GM23338 (cell line): ENCODE measurements at regions not wholly inside any gene's neighbourhood (a gene's known extent, or its start where the extent isn't known, plus 50 kb on each side); places are given as distances from the start of the nearest gene placed in this dataset.

Experiments
- ATAC-seq: fragments of 200-7000 bp; cut with Tn5 transposase; 3 replicates; pipeline ENCODE4 v1.9.1; 2020
- DNase-seq: peaks from one replicate; pipeline ENCODE4 v3.0.0-alpha.2; 2015; ENCODE audit warnings: low spot score
- H2AFZ ChIP-seq: fragments of 200-600 bp; sonication (generic); 2 replicates; pipeline ENCODE4 v1.8.0; 2016; ENCODE audit warnings: antibody characterized with exemption, mild to moderate bottlenecking, moderate library complexity
- H3F3A ChIP-seq: fragments of 200-600 bp; sonication (generic); replicated peaks from 2 replicates; pipeline ENCODE4 v1.8.0; 2017; ENCODE audit warnings: antibody characterized with exemption, mixed run types, low read depth
- H3K27ac ChIP-seq: fragments of 200-600 bp; sonication (generic); 2 replicates; pipeline ENCODE4 v1.6.1; 2016; ENCODE audit warnings: low read depth
- H3K27me3 ChIP-seq: fragments of 200-600 bp; sonication (generic); 2 replicates; pipeline ENCODE4 v1.8.0; 2016; ENCODE audit warnings: mild to moderate bottlenecking, mixed run types, moderate library complexity; ENCODE audit not compliant: insufficient read depth
- H3K36me3 ChIP-seq: fragments of 200-600 bp; sonication (generic); 2 replicates; pipeline ENCODE4 v1.8.0; 2016; ENCODE audit warnings: mild to moderate bottlenecking; ENCODE audit not compliant: insufficient read depth
- H3K4me1 ChIP-seq: fragments of 200-600 bp; sonication (generic); 2 replicates; pipeline ENCODE4 v1.8.0; 2016; ENCODE audit warnings: mild to moderate bottlenecking, moderate library complexity; ENCODE audit not compliant: insufficient read depth
- H3K4me2 ChIP-seq: fragments of 200-600 bp; sonication (generic); 2 replicates; pipeline ENCODE4 v1.7.1; 2017; ENCODE audit warnings: mixed run types
- H3K4me3 ChIP-seq: fragments of 200-600 bp; sonication (generic); 2 replicates; pipeline ENCODE4 v1.6.1; 2016; ENCODE audit warnings: mixed run types
- H3K79me2 ChIP-seq: fragments of 200-600 bp; sonication (generic); replicated peaks from 2 replicates; pipeline ENCODE4 v1.8.0; 2017; ENCODE audit warnings: mild to moderate bottlenecking; ENCODE audit not compliant: insufficient read depth
- H3K9me2 ChIP-seq: fragments of 200-600 bp; sonication (generic); 2 replicates; pipeline ENCODE4 v1.8.0; 2017; ENCODE audit not compliant: insufficient read depth
- H4K20me1 ChIP-seq: fragments of 200-600 bp; sonication (generic); replicated peaks from 2 replicates; pipeline ENCODE4 v1.8.0; 2017; ENCODE audit warnings: mild to moderate bottlenecking; ENCODE audit not compliant: insufficient read depth
- H3K27ac Mint-ChIP-seq: 2 replicates; pipeline ENCODE4 v1.8.0; 2020; ENCODE audit warnings: inconsistent platforms, mild to moderate bottlenecking, moderate library complexity, mixed read lengths
- H3K27me3 Mint-ChIP-seq: 3 replicates; pipeline ENCODE4 v1.8.0; 2022; ENCODE audit warnings: low read depth, mild to moderate bottlenecking, moderate library complexity, mixed read lengths, inconsistent platforms; ENCODE audit not compliant: insufficient read depth, poor library complexity
- H3K36me3 Mint-ChIP-seq: 3 replicates; pipeline ENCODE4 v1.8.0; 2021; ENCODE audit warnings: low read depth, mild to moderate bottlenecking, inconsistent platforms, moderate library complexity, mixed read lengths
- H3K4me1 Mint-ChIP-seq: 3 replicates; pipeline ENCODE4 v1.8.0; 2020; ENCODE audit warnings: mild to moderate bottlenecking, inconsistent platforms, mixed read lengths
- H3K4me3 Mint-ChIP-seq: 3 replicates; pipeline ENCODE4 v1.8.0; 2021; ENCODE audit warnings: moderate library complexity, mild to moderate bottlenecking, inconsistent platforms, mixed read lengths
- H3K9me3 Mint-ChIP-seq: 3 replicates; pipeline ENCODE4 v1.8.0; 2020; ENCODE audit warnings: moderate library complexity, mild to moderate bottlenecking, inconsistent platforms, mixed read lengths
- EZH2 ChIP-seq: fragments of 200-600 bp; sonication (generic); IDR thresholded peaks from one replicate; pipeline ENCODE4 v1.8.0; 2017; ENCODE audit warnings: antibody characterized with exemption, mild to moderate bottlenecking, low read depth; ENCODE audit not compliant: unreplicated experiment
- EZH2phosphoT487 ChIP-seq: fragments of 200-600 bp; sonication (generic); IDR thresholded peaks from one replicate; pipeline ENCODE4 v1.8.1; 2018; ENCODE audit warnings: antibody characterized with exemption; ENCODE audit not compliant: unreplicated experiment
- JUNB ChIP-seq: IDR thresholded peaks from one replicate; pipeline ENCODE4 v1.6.1; 2016; ENCODE audit warnings: antibody characterized with exemption; ENCODE audit not compliant: unreplicated experiment
- POLR2AphosphoS5 ChIP-seq: IDR thresholded peaks from 2 replicates; pipeline ENCODE4 v1.6.1; 2016; ENCODE audit warnings: antibody characterized with exemption, low read depth
- ZNF114 ChIP-seq: fragments of 250-450 bp; sonication (Bioruptor Pico); IDR thresholded peaks from 2 replicates; pipeline ENCODE4 v1.5.0; 2020; ENCODE audit warnings: mild to moderate bottlenecking, moderate library complexity
- ZNF331 ChIP-seq: fragments of 250-450 bp; sonication (Bioruptor Pico); IDR thresholded peaks from 2 replicates; pipeline ENCODE4 v1.5.0; 2020; ENCODE audit warnings: low read depth, mild to moderate bottlenecking, moderate library complexity
- TF ChIP-seq, protein P1 (sequence below): fragments of 250-450 bp; sonication (Bioruptor Pico); IDR thresholded peaks from 2 replicates; pipeline ENCODE4 v1.5.0; 2020; ENCODE audit warnings: mild to moderate bottlenecking, moderate library complexity
- TF ChIP-seq, protein P2 (sequence below): IDR thresholded peaks from one replicate; pipeline ENCODE4 v1.6.1; 2018; ENCODE audit warnings: antibody characterized with exemption; ENCODE audit not compliant: unreplicated experiment
- TF ChIP-seq, protein P3 (sequence below): IDR thresholded peaks from 2 replicates; pipeline ENCODE4 v1.6.1; 2016; ENCODE audit warnings: antibody characterized with exemption

DNA sequence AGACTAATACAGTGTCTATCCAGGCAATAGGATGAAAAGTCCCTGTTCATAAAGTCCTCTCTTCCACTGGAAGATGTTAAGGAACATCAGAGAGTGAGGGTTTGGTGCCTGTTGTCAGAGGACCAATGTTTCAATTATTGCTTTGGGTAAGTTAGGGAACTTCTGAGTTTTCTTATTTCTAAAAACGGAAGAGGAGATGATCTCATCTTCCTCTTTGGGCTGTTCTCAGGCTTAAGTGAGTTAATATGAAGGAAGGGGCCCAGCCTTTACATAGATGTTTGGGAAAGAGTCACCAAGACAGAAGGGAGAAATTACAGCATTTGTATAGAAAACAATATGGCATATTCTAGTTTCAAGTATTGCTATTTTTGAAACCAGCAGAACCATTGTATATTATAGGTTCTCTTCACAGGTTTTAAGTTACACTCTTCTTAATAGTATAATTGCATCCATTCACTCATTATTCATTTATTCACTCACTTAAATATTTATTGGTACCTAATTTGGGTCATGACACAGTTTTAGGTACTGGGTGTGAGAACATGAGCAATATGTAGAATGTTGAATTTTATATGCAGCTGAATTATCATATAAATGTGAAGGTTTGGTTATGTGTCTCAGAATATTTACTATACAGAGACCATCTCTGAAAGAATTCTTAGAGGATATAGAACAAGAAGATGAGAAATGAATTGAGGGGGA is 68.5 kb upstream of the LRIG3 start:
- Mint-ChIP-seq H3K4me3 (no peak overlapping the region), H3K27ac (no peak overlapping the region), H3K27me3 (no peaks in the 10 kb centered on the region), H3K36me3 (peaks cover 7% of the 10 kb centered on the region; the same call in 2 of the 3 replicates), H3K4me1 (no peaks in the 10 kb centered on the region), H3K9me3 (peaks cover 14% of the 10 kb centered on the region; the same call in 2 of the 3 replicates)
- H2AFZ ChIP-seq, result no peak overlapping the region
- H3K79me2 ChIP-seq, result no peaks in the 10 kb centered on the region
- no peaks in the 10 kb centered on the region for H3K4me1 ChIP-seq
- no peaks in the 10 kb centered on the region for H3K27me3 ChIP-seq
- no peaks in the 10 kb centered on the region for H4K20me1 ChIP-seq
- TF ChIP-seq EZH2phosphoT487, result no peak
- DNase-seq, result no peak
- no peaks in the 10 kb centered on the region for H3F3A ChIP-seq
- no peaks in the 10 kb centered on the region for H3K9me2 ChIP-seq
- no peaks in the 10 kb centered on the region for H3K36me3 ChIP-seq
- H3K27ac ChIP-seq, result no peak overlapping the region
- no peak overlapping the region for H3K4me2 ChIP-seq
- no peak for ATAC-seq
- no peak overlapping the region for H3K4me3 ChIP-seq

DNA sequence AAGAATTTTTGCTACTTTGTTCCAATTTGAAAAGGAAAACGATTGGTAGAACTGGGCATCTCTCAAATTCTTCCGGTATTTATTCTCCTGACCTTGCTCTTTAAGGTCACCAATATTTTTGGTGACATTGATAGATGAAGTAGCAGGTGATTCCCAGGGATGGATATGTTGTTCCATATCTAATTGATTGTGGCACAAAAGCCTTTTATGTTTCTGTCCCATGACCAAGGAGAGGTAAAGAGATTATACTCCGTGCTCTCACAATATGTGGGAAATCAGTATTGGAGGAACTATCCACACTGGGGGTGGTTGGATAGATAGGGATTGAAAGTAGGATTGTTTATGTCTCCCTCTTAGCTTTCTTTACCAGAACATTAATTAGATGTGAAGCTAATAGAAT is 61.7 kb upstream of the LRIG3 start:
- Mint-ChIP-seq H3K4me1 (no peaks in the 10 kb centered on the region), H3K27me3 (no peaks in the 10 kb centered on the region), H3K36me3 (no peaks in the 10 kb centered on the region), H3K9me3 (no peaks in the 10 kb centered on the region), H3K27ac (no peak overlapping the region), H3K4me3 (no peak overlapping the region)
- DNase-seq (no peak), ATAC-seq (no peak)
- Histone ChIP-seq H4K20me1 (no peaks in the 10 kb centered on the region), H3K79me2 (no peaks in the 10 kb centered on the region), H3K9me2 (0 out of 2 replicates have a peak, but pooled peaks cover 3% of the 10 kb centered on the region), H3K36me3 (no peaks in the 10 kb centered on the region), H3F3A (no peaks in the 10 kb centered on the region), H3K27me3 (no peaks in the 10 kb centered on the region), H3K27ac (no peak overlapping the region), H2AFZ (no peak overlapping the region), H3K4me3 (no peak overlapping the region), H3K4me2 (no peak overlapping the region), H3K4me1 (no peaks in the 10 kb centered on the region)
- TF ChIP-seq, protein P1, sequence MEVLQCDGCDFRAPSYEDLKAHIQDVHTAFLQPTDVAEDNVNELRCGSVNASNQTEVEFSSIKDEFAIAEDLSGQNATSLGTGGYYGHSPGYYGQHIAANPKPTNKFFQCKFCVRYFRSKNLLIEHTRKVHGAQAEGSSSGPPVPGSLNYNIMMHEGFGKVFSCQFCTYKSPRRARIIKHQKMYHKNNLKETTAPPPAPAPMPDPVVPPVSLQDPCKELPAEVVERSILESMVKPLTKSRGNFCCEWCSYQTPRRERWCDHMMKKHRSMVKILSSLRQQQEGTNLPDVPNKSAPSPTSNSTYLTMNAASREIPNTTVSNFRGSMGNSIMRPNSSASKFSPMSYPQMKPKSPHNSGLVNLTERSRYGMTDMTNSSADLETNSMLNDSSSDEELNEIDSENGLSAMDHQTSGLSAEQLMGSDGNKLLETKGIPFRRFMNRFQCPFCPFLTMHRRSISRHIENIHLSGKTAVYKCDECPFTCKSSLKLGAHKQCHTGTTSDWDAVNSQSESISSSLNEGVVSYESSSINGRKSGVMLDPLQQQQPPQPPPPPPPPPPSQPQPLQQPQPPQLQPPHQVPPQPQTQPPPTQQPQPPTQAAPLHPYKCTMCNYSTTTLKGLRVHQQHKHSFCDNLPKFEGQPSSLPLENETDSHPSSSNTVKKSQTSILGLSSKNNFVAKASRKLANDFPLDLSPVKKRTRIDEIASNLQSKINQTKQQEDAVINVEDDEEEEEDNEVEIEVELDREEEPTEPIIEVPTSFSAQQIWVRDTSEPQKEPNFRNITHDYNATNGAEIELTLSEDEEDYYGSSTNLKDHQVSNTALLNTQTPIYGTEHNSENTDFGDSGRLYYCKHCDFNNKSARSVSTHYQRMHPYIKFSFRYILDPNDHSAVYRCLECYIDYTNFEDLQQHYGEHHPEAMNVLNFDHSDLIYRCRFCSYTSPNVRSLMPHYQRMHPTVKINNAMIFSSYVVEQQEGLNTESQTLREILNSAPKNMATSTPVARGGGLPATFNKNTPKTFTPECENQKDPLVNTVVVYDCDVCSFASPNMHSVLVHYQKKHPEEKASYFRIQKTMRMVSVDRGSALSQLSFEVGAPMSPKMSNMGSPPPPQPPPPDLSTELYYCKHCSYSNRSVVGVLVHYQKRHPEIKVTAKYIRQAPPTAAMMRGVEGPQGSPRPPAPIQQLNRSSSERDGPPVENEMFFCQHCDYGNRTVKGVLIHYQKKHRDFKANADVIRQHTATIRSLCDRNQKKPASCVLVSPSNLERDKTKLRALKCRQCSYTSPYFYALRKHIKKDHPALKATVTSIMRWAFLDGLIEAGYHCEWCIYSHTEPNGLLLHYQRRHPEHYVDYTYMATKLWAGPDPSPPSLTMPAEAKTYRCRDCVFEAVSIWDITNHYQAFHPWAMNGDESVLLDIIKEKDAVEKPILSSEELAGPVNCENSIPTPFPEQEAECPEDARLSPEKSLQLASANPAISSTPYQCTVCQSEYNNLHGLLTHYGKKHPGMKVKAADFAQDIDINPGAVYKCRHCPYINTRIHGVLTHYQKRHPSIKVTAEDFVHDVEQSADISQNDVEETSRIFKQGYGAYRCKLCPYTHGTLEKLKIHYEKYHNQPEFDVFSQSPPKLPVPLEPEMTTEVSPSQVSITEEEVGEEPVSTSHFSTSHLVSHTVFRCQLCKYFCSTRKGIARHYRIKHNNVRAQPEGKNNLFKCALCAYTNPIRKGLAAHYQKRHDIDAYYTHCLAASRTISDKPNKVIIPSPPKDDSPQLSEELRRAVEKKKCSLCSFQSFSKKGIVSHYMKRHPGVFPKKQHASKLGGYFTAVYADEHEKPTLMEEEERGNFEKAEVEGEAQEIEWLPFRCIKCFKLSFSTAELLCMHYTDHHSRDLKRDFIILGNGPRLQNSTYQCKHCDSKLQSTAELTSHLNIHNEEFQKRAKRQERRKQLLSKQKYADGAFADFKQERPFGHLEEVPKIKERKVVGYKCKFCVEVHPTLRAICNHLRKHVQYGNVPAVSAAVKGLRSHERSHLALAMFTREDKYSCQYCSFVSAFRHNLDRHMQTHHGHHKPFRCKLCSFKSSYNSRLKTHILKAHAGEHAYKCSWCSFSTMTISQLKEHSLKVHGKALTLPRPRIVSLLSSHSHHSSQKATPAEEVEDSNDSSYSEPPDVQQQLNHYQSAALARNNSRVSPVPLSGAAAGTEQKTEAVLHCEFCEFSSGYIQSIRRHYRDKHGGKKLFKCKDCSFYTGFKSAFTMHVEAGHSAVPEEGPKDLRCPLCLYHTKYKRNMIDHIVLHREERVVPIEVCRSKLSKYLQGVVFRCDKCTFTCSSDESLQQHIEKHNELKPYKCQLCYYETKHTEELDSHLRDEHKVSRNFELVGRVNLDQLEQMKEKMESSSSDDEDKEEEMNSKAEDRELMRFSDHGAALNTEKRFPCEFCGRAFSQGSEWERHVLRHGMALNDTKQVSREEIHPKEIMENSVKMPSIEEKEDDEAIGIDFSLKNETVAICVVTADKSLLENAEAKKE (CRISPR knock-in tag), result no peak
- TF ChIP-seq, protein P2, sequence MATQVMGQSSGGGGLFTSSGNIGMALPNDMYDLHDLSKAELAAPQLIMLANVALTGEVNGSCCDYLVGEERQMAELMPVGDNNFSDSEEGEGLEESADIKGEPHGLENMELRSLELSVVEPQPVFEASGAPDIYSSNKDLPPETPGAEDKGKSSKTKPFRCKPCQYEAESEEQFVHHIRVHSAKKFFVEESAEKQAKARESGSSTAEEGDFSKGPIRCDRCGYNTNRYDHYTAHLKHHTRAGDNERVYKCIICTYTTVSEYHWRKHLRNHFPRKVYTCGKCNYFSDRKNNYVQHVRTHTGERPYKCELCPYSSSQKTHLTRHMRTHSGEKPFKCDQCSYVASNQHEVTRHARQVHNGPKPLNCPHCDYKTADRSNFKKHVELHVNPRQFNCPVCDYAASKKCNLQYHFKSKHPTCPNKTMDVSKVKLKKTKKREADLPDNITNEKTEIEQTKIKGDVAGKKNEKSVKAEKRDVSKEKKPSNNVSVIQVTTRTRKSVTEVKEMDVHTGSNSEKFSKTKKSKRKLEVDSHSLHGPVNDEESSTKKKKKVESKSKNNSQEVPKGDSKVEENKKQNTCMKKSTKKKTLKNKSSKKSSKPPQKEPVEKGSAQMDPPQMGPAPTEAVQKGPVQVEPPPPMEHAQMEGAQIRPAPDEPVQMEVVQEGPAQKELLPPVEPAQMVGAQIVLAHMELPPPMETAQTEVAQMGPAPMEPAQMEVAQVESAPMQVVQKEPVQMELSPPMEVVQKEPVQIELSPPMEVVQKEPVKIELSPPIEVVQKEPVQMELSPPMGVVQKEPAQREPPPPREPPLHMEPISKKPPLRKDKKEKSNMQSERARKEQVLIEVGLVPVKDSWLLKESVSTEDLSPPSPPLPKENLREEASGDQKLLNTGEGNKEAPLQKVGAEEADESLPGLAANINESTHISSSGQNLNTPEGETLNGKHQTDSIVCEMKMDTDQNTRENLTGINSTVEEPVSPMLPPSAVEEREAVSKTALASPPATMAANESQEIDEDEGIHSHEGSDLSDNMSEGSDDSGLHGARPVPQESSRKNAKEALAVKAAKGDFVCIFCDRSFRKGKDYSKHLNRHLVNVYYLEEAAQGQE, result no peak
- TF ChIP-seq EZH2 (no peak), POLR2AphosphoS5 (no peak), EZH2phosphoT487 (no peak), JUNB (no peak), ZNF114 (CRISPR knock-in tag) (no peak), ZNF331 (CRISPR knock-in tag) (no peak)
- TF ChIP-seq, protein P3, sequence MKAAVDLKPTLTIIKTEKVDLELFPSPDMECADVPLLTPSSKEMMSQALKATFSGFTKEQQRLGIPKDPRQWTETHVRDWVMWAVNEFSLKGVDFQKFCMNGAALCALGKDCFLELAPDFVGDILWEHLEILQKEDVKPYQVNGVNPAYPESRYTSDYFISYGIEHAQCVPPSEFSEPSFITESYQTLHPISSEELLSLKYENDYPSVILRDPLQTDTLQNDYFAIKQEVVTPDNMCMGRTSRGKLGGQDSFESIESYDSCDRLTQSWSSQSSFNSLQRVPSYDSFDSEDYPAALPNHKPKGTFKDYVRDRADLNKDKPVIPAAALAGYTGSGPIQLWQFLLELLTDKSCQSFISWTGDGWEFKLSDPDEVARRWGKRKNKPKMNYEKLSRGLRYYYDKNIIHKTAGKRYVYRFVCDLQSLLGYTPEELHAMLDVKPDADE, result no peak
